ENCODE measurements at regions not wholly inside any gene's neighbourhood (a gene's known extent, or its start where the extent isn't known, plus 50 kb on each side); places are given as distances from the start of the nearest gene placed in this dataset.
"Not testable (repeated sequence)": the region's sequence is repeated elsewhere in the genome, so short reads cannot be mapped to it uniquely, and the experiment has no call there.

DNA sequence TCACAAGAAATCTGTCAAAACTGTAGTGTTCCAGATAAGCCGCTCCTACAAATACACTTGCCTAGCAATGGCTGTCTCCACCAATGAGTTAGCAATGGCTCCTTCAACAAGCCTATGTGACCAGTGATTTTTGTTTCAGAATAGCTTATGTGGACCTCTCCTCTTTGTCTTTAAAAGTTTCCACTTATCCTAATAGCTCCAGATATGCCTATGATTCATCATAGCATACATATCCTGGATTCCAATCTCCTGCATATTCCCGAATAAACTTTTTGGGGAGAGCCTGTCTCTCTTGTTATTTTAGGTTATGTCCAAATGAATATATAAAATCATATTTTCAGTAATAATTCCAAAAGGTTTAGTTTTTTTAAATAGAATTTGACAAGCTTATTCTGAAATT, 510.6 kb downstream of the ARL4A start:
- no peak for DNase-seq (ENCODE audit: low spot score)

DNA sequence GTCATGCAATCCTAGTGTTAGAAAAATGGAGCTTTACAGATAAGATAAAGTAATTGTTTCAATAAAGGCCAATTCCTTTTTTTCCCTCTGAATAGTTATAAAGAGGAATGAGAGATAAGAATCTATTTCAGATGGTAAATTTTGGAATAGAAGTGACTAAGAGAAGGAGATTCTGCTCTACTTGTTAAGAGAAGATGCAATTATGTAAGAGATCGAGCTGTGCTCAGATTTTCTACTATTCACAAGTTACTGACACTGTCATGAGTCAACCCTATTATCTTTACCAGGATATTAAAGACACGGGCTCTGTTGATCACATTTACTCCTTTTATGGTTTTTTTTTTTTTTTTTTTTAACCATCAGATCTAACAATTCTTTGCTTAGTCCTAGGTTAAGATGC, 511.3 kb downstream of the ARL4A start:
- DNase-seq (ENCODE audit: low spot score) = no peak

DNA sequence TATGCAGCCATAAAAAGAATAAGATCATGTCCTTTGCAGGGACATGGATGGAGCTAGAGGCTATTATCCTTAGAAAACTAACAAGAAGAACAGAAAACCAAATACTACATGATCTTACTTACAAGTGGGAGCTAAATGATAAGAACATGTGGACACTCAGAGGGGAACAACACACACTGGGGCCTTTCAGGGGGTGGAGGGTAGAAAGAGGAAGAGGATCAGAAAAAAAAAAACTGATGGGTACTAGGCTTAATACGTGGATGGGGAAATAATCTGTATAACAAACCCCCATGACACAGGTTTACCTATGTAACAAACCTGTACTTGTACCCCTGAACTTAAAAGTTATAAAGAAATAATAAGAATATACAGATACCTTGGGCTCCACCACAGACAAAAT, 514.2 kb downstream of the ARL4A start:
- no peak for DNase-seq (ENCODE audit: low spot score)

GRCh38 chr7:13217768-13218167, 530.3 kb downstream of the ARL4A start:
- no peak for DNase-seq (ENCODE audit: low spot score)

DNA sequence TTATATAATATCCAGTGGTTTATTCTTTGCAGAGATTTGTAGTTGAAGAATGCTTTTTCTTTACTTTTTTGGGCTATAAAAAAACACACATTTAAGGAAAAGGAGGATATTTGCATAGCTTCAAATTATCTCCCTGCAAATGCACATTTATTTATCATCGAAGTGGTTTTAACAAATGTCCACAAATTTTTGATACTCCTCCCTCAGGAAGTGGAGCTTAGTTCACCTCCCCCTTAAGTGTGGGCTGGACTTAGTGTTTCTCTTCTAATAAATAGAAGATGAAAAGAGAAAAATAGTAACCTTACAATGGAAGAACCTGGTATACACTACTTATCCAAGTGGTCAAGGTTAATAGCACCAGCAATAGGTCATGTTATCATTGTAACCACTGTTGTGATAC, 537.6 kb downstream of the ARL4A start:
- no peak for DNase-seq (ENCODE audit: low spot score)

DNA sequence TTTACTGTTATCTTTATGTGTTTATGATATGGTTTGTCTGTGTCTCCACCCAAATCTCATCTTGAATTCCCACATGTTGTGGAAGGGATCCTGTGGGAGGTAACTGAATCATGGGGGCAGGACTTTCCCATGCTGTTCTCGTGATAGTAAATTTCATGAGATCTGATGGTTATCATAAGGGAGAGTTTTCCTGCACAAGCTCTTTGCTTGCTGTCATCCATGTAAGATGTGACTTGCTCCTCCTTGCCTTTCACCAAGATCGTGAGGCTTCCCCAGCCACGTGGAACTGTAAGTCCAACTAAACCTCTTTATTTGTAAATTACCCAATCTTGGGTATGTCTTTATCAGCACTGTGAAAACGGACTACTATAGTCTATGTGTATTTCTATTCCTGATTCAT, 539.0 kb downstream of the ARL4A start:
- no peak for DNase-seq (ENCODE audit: low spot score)

GRCh38 chr7:13231216-13231615, 543.8 kb downstream of the ARL4A start:
- no peak for DNase-seq (ENCODE audit: low spot score)

- no peak for DNase-seq (ENCODE audit: low spot score)
Observed at GRCh38 chr7:13235436-13235835, 548.0 kb downstream of the ARL4A start.

DNA sequence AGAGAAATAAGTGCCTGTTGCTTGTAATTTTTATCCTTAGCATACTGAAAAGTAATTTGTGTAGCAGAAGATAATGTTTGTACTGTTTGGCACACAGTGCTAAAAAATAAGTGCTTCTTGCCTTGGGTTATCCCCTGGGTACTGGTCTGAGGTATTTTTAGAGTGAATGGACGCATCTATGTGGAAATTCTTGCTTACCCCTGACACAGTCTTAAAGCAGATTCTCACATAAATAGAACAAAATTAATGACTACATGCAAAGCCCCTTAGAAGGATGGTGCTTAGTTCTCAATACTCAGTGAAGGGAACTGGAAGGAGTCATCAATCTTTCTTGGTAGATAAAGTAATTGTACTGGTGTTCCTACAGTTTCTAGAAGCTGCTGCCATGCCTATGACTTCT, 548.6 kb downstream of the ARL4A start:
- no peak for DNase-seq (ENCODE audit: low spot score)

DNA sequence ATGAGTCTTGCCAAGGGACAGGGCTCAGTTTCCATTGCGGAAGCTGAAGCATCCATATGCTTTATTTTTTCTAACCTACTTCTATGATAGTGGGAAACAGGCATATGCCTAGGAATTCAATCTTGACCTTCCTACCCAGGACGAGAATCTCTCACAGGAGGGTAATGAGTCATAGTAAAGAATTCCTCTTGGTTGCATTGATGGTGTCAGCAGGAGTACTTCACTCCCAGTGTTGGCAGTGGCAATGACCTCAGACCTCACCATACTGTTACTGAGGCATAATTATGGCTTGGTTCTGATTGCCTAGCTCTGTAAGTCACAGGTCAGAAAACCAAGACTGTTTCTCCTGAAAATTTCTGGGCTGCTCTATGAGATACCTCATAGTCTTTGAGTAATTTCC, 552.9 kb downstream of the ARL4A start:
- no peak for DNase-seq (ENCODE audit: low spot score)

DNA sequence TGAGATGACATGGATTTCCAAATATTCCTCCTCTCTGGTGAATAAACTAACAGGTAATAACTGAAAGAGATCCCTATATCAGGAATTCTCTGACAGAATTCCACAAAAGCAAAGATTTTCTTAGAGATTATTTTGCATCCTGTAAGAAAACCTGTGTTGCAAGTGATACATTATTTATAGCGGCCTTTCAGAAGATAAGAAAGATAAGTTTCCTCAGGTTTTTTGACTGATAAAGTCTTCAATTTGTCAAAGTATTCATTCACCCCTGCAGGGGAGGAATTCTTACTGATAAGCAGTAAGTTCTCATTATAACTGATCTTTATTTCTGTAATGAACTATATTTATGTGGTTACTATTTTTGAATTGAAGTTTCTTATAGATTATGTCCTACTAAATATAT, 554.0 kb downstream of the ARL4A start:
- no peak for DNase-seq (ENCODE audit: low spot score)

- no peak for DNase-seq (ENCODE audit: low spot score)
Observed at GRCh38 chr7:13257661-13258060, 570.2 kb downstream of the ARL4A start.

DNA sequence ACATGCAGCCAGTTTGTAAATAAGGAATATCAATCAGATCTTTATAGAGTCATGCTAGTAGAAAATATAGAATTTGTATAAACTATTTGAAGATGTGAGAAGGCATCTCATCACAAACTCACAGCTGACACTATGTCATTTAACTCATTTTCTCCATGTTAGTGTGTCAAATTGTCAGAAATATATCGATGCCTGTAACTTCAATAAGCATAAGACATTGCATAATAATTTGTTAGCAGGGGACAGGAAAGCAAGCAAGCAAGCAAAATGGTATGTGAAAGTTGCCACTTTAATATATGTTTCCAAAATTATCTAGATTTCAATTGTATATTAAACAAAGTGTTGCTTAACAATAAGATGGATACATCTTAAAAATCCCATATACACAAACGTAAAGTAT, 571.0 kb downstream of the ARL4A start:
- DNase-seq (ENCODE audit: low spot score) = no peak

- DNase-seq (ENCODE audit: low spot score) = no peak
Observed at GRCh38 chr7:13259930-13260329, 572.5 kb downstream of the ARL4A start.

GRCh38 chr7:13262929-13263530, 575.6 kb downstream of the ARL4A start:
- peak; percentile 32 for DNase-seq (ENCODE audit: low spot score)

DNA sequence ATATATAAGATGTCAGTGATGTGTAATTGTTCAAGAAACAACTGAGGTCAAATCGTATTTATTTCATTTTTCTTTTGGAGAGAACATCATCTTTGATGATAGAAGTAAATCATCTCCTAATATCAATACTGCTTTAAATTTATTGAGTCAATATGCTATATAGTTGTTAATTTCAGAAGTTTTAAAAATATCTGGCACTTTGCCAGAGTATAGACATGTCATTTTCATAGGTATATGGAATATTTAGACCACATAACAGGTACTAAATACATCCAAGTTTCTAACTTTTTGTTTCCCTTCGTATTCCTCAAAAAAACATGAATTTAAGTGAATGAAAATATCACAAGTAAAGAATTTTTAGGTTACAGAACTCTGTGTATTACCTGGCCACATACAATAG, 577.8 kb downstream of the ARL4A start:
- no peak for DNase-seq (ENCODE audit: low spot score)

DNA sequence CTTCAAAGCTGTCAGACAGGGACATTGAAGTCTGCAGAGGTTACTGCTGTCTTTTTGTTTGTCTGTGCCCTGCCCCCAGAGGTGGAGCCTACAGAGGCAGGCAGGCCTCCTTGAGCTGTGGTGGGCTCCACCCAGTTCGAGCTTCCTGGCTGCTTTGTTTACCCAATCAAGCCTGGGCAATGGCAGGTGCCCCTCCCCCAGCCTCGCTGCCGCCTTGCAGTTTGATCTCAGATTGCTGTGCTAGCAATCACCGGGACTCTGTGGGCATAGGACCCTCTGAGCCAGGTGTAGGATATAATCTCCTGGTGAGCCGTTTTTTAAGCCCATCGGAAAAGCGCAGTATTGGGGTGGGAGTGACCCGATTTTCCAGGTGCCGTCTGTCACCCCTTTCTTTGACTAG, 586.8 kb downstream of the ARL4A start:
- DNase-seq (ENCODE audit: low spot score) = not testable (repeated sequence)

DNA sequence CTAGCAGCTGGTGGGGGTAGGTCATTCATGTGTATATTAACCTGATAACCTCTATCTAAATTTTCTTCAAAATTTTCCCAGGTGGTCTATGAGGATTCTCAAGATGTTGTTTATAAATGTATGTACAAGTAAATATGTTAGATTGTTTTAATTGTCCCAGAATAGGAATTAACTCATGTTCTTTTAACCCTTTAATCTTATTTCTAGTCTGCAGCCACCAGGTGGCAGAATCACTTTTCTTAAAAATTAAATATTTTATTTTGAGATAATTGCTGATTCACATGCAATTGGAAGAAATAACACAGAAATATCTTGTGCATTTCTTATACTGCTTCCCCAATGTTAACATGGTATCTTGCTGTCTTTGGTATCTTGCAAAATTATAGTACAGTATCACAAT, 589.5 kb downstream of the ARL4A start:
- DNase-seq (ENCODE audit: low spot score) = no peak

- DNase-seq (ENCODE audit: low spot score) = no peak
Observed at GRCh38 chr7:13278020-13278419, 590.6 kb downstream of the ARL4A start.

DNA sequence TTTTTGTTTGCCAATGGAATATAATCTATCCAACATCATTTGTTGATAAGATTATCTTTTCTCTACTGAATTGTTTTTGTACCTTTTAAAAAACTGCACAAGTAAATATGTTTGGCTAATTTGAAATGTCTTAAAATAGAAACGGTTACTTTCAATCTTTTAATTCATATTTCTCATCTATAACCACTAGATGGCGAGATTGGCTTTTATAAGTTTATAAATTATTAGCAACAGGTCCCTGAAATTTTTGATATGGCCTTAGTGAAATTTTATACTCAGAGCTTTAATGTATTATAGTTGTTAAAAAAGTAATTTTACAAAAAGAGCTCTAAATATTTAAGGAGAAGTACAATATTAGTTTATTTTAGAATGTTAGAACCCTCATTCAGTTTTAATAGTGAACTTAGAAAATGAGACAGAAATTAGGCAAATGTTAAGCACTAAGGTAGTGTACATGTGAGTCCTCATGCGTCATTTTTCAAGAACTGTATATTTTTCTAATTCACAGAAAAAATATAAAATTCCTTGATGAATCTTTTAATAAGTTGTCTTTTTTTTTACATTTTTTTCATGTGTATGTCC, 592.5 kb downstream of the ARL4A start:
- no peak for DNase-seq (ENCODE audit: low spot score)

- DNase-seq (ENCODE audit: low spot score) = no peak
Observed at GRCh38 chr7:13282377-13282980, 595.0 kb downstream of the ARL4A start.

GRCh38 chr7:13286916-13287315, 599.5 kb downstream of the ARL4A start:
- no peak for DNase-seq (ENCODE audit: low spot score)

DNA sequence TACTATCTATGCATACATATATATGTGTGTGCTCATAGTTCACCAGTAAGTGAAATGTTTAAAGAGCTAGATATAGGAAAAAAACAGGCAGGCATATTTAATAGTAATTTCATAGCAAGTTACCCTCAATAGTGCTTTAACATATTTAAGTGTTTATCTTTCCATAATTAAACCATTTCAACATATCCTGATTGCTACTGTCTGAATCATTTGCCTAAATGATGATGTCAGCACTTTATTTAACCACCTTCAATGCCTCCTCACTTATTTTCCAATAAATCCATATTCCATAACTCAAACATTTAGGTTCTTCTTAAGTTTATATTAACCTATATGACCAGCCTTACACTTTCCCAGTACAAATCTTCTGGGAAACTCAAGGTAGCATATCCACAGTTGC, 601.1 kb downstream of the ARL4A start:
- DNase-seq (ENCODE audit: low spot score) = no peak

DNA sequence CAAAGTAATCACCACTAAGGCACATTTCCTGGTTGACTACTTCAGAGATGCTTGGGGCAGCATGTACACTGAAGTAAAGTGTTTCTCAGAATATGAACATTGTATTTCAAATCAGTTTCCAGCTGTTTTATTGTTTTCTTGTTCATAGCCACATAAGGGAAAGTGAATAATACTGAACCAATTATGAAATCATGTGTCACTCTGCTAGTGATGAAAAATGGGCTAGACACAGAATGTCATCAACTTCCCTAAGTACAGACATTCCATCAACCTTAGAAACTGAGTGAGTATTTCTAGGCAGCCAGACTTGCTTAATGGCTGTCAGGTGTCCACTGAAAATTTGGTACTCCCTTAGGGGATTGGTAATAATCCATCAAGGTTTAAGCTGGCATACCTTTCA, 603.5 kb downstream of the ARL4A start:
- no peak for DNase-seq (ENCODE audit: low spot score)
